ENCODE measurements at regions not wholly inside any gene's neighbourhood (a gene's known extent, or its start where the extent isn't known, plus 50 kb on each side); places are given as distances from the start of the nearest gene placed in this dataset.

DNA sequence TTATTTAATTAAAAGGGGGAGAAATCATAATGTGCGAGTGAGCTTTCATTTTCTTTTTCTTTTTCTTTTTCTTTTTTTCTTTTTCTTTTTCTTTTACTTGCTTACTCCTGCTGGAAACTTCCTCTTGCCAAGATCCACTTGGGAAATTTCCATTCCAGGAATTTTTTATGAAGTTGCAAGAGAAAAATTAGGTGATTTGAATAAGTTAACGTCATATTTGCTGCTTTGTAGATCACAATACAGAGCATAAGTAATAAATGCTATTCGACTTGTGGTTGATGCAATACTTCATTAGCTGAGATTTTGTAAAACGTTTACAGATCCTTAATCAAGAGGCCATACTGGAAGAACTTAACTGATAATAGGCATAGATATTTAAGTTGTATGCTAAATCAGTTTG is 354.7 kb upstream of the SMIM21 start:
- H3K4me3 ChIP-seq (ENCODE audit: low read length): no peak overlapping the region
- peaks cover 3% of the 10 kb centered on the region for H3K4me1 ChIP-seq (ENCODE audit: control insufficient read depth, insufficient read depth, low read length)
- H3K9me3 ChIP-seq (ENCODE audit: control insufficient read depth, low read depth, low read length): no peaks in the 10 kb centered on the region
- H3K27me3 ChIP-seq (ENCODE audit: control insufficient read depth, insufficient read depth, low read length): no peaks in the 10 kb centered on the region
- H3K36me3 ChIP-seq (ENCODE audit: control insufficient read depth, insufficient read depth, low read length): no peaks in the 10 kb centered on the region
- no peak overlapping the region for H3K27ac ChIP-seq (ENCODE audit: low read length)
- no peak for DNase-seq
- WGBS (ENCODE audit: insufficient coverage, low lambda C conversion rate): 100% methylated on average over 1 of the region's 4 CpGs

DNA sequence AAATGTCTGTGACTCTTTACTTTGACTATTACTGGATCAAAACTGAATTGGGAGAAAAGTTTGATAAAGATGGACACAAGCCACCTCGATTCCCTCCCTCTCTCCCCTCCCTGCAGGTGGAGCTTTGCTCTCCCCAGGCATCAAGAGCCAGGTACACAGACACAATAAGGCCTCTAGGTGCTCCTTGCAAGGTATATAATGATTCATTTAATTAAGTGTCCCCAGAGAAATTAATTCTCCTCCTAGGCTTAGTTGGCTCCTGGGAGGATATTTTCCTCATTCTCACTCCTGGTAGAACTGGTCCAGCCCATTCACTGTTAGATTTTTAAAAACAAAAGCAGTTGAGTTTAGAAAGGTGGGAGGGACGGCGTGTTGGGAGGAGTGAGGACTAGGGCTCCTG is 352.4 kb upstream of the SMIM21 start:
- no peaks in the 10 kb centered on the region for H3K4me1 ChIP-seq (ENCODE audit: control insufficient read depth, insufficient read depth, low read length)
- H3K9me3 ChIP-seq (ENCODE audit: control insufficient read depth, low read depth, low read length): no peaks in the 10 kb centered on the region
- no CpG with 5 or more reads among the region's 3 CpGs for WGBS (ENCODE audit: insufficient coverage, low lambda C conversion rate)
- H3K4me3 ChIP-seq (ENCODE audit: low read length): no peak overlapping the region
- DNase-seq: no peak
- H3K27me3 ChIP-seq (ENCODE audit: control insufficient read depth, insufficient read depth, low read length): no peaks in the 10 kb centered on the region
- no peak overlapping the region for H3K27ac ChIP-seq (ENCODE audit: low read length)
- no peaks in the 10 kb centered on the region for H3K36me3 ChIP-seq (ENCODE audit: control insufficient read depth, insufficient read depth, low read length)

DNA sequence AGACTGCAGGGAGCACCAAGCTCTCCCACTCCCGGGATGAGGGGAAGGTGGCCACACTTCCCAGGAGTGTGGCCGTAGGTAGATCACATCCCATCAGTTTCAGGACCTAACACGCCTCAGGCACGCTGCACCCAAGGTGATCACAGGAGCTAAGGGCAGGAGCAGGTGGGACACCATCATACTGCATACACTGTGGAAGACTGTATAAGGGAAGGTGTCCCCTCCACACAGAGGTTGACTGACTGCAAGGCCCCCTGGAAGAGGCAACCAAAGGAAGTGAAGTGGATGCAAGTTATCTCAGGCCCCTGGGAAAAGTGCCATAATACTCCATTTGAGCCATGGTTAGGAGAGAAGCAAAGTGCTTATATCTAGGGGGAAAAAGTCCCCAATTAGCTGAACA is 351.9 kb upstream of the SMIM21 start:
- Histone ChIP-seq H3K4me1 (ENCODE audit: control insufficient read depth, insufficient read depth, low read length) (no peaks in the 10 kb centered on the region), H3K36me3 (ENCODE audit: control insufficient read depth, insufficient read depth, low read length) (no peaks in the 10 kb centered on the region), H3K4me3 (ENCODE audit: low read length) (no peak overlapping the region), H3K9me3 (ENCODE audit: control insufficient read depth, low read depth, low read length) (no peaks in the 10 kb centered on the region), H3K27ac (ENCODE audit: low read length) (no peak overlapping the region), H3K27me3 (ENCODE audit: control insufficient read depth, insufficient read depth, low read length) (no peaks in the 10 kb centered on the region)
- WGBS (ENCODE audit: insufficient coverage, low lambda C conversion rate): no CpG with 5 or more reads among the region's 4 CpGs
- DNase-seq: no peak

DNA sequence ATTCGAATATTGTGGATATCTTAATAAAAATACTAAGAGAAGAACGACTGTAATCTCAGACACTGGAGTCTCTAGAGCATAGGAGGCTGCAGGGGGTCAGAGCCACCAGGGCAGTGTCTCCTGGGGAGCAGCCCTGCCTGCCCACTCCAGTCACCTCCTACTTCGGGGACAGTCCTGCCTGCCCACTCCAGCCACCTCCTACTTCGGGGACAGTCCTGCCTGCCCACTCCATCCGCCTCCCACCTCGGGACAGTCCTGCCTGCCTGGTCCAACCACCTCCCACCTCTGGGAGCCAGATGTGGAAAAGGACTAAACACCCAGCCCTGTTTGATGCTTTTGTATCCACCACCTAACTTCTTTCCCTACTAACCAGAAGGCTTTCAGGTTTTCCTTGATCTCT is 350.1 kb upstream of the SMIM21 start:
- no peak for DNase-seq
- Histone ChIP-seq H3K4me3 (ENCODE audit: low read length) (no peak overlapping the region), H3K4me1 (ENCODE audit: control insufficient read depth, insufficient read depth, low read length) (no peaks in the 10 kb centered on the region), H3K36me3 (ENCODE audit: control insufficient read depth, insufficient read depth, low read length) (no peaks in the 10 kb centered on the region), H3K27ac (ENCODE audit: low read length) (no peak overlapping the region), H3K27me3 (ENCODE audit: control insufficient read depth, insufficient read depth, low read length) (no peaks in the 10 kb centered on the region), H3K9me3 (ENCODE audit: control insufficient read depth, low read depth, low read length) (no peaks in the 10 kb centered on the region)
- WGBS (ENCODE audit: insufficient coverage, low lambda C conversion rate): 80% methylated on average over 1 of the region's 6 CpGs

DNA sequence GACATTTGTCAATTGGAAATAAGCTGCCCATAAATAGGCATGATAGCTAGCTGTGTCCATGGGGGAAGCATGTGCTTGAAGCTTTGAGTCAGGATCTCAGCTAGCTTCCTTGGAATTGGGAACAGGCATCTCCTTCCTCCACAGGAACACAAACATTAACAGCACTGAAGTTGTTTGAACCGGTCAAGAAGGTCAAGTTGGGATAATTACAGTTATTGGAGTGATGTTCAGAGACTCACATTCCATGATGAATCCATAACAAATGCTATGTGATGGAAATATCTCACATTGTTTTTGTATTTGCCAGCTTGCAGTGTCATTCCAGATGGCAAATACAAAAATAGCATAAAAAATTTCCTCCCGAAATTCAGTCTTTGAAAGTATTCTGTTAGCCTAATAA is 347.6 kb upstream of the SMIM21 start:
- H3K4me3 ChIP-seq (ENCODE audit: low read length): no peak overlapping the region
- DNase-seq: no peak
- no peaks in the 10 kb centered on the region for H3K36me3 ChIP-seq (ENCODE audit: control insufficient read depth, insufficient read depth, low read length)
- H3K9me3 ChIP-seq (ENCODE audit: control insufficient read depth, low read depth, low read length): no peaks in the 10 kb centered on the region
- H3K4me1 ChIP-seq (ENCODE audit: control insufficient read depth, insufficient read depth, low read length): no peaks in the 10 kb centered on the region
- WGBS (ENCODE audit: insufficient coverage, low lambda C conversion rate): no CpG with 5 or more reads among the region's 2 CpGs
- H3K27ac ChIP-seq (ENCODE audit: low read length): no peak overlapping the region
- no peaks in the 10 kb centered on the region for H3K27me3 ChIP-seq (ENCODE audit: control insufficient read depth, insufficient read depth, low read length)

DNA sequence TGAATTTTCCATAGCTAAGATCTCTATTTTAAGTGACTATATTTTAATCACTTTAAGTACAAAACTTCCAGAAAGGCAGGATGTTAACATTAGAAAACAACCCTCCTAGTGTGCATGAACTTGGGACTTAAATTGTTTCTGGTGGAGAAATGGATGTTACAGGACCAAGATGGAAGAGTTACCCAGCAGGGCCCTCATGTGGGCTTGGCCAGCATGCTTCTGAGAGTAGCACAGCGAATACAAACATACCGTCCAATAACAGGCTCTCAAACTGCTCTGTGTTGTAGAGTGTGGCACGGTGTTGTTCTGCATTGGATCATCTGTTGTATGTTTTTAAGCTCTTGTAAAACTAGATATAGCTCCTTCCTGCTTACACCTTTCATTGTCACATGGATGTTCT is 346.1 kb upstream of the SMIM21 start:
- no CpG with 5 or more reads among the region's 3 CpGs for whole genome bisulfite sequencing (ENCODE audit: insufficient coverage, low lambda C conversion rate)
- H3K4me1 ChIP-seq (ENCODE audit: control insufficient read depth, insufficient read depth, low read length): no peaks in the 10 kb centered on the region
- no peak overlapping the region for H3K27ac ChIP-seq (ENCODE audit: low read length)
- no peaks in the 10 kb centered on the region for H3K36me3 ChIP-seq (ENCODE audit: control insufficient read depth, insufficient read depth, low read length)
- no peak for DNase-seq
- H3K4me3 ChIP-seq (ENCODE audit: low read length): no peak overlapping the region
- no peaks in the 10 kb centered on the region for H3K9me3 ChIP-seq (ENCODE audit: control insufficient read depth, low read depth, low read length)
- no peaks in the 10 kb centered on the region for H3K27me3 ChIP-seq (ENCODE audit: control insufficient read depth, insufficient read depth, low read length)

DNA sequence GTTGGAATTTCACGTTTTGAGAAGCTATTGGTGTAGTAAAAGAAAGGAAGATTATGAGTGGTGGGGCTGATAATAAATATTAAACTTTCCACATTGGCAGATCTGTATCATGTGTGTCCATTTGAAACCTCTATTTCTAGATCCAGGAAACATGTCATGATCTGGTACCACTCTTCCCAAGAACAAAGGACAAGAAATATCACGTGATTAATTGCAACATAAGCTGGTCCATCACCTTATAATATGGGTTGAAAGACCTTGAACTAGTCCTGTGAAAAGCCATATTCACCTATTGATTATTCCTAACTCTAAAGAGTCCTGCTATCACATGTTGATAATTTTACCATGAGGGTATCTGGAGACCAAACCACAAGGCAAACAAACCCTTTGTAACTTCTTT is 335.3 kb upstream of the SMIM21 start:
- Histone ChIP-seq H3K27me3 (ENCODE audit: control insufficient read depth, insufficient read depth, low read length) (no peaks in the 10 kb centered on the region), H3K27ac (ENCODE audit: low read length) (no peak overlapping the region), H3K9me3 (ENCODE audit: control insufficient read depth, low read depth, low read length) (no peaks in the 10 kb centered on the region), H3K36me3 (ENCODE audit: control insufficient read depth, insufficient read depth, low read length) (no peaks in the 10 kb centered on the region), H3K4me3 (ENCODE audit: low read length) (no peak overlapping the region), H3K4me1 (ENCODE audit: control insufficient read depth, insufficient read depth, low read length) (no peaks in the 10 kb centered on the region)
- WGBS (ENCODE audit: insufficient coverage, low lambda C conversion rate): 100% methylated on average over 1 of the region's 2 CpGs
- no peak for DNase-seq

DNA sequence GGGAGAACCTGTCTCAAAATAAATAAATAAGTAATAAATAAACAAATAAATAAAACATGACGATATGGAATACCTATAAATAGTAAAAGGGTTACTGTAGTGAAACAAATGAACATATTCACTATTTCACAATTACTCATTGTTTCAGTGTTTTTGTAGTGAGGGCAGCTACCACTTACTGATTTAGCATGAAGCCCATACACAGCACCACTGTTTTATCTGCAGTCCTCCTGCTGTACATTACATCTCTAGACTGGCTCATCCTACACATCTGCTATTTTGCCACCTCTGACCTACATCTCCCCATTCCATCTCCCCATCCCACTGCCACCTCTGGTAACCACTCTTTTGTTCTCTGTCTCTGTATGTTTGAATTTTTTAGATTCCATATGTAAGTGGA is 332.7 kb upstream of the SMIM21 start:
- WGBS (ENCODE audit: insufficient coverage, low lambda C conversion rate): 100% methylated on average over 1 of the region's 1 CpG
- no peaks in the 10 kb centered on the region for H3K27me3 ChIP-seq (ENCODE audit: control insufficient read depth, insufficient read depth, low read length)
- H3K36me3 ChIP-seq (ENCODE audit: control insufficient read depth, insufficient read depth, low read length): no peaks in the 10 kb centered on the region

DNA sequence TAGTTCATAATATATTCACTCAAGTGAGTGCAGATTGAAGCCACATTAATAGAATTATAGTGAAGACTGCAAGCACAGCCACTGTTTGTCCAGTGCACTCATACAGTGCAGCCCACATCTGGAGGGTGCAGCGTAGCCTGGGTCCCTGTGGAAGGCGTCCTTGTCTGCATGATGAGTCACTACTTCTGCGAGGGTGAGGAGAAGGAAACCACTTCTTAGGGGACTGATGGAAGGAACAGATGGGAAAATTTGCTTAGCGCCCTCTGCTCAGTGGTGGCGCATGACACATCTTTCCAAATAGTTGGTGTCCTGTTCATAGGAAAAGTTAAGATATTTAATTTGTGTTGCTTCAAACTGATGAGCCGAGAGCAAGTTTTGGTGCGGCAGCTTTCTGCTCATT is 330.4 kb upstream of the SMIM21 start:
- H3K4me1 ChIP-seq (ENCODE audit: control insufficient read depth, insufficient read depth, low read length): no peaks in the 10 kb centered on the region
- H3K9me3 ChIP-seq (ENCODE audit: control insufficient read depth, low read depth, low read length): no peaks in the 10 kb centered on the region
- H3K27me3 ChIP-seq (ENCODE audit: control insufficient read depth, insufficient read depth, low read length): no peaks in the 10 kb centered on the region
- H3K27ac ChIP-seq (ENCODE audit: low read length): no peak overlapping the region
- no peaks in the 10 kb centered on the region for H3K36me3 ChIP-seq (ENCODE audit: control insufficient read depth, insufficient read depth, low read length)
- no peak overlapping the region for H3K4me3 ChIP-seq (ENCODE audit: low read length)
- no CpG with 5 or more reads among the region's 7 CpGs for WGBS (ENCODE audit: insufficient coverage, low lambda C conversion rate)
- no peak for DNase-seq

More for the DNA sequence above, 332.7 kb upstream of the SMIM21 start:
- no peak overlapping the region for H3K4me3 ChIP-seq (ENCODE audit: low read length)
- no peak overlapping the region for H3K27ac ChIP-seq (ENCODE audit: low read length)
- no peaks in the 10 kb centered on the region for H3K4me1 ChIP-seq (ENCODE audit: control insufficient read depth, insufficient read depth, low read length)
- DNase-seq: no peak
- H3K9me3 ChIP-seq (ENCODE audit: control insufficient read depth, low read depth, low read length): no peaks in the 10 kb centered on the region

DNA sequence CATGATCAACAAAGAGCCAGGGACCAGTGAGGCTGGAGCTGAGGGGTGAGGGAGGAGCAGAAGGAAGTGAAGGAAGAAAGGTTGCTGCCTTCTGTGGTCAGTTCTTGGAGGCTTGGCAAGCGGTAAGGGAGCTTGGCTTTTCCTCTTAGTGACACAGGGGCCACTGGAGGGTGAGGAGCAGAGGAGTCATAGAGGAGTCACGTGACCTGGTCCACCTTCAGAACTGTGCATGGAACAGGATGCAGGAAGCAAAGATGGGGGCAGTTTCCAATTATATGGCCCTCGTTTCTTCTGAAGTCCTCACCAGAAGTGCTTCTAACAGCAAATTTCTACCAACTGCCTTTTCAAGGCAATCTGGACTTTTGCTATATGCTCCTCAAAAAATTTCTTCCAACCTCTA is 326.9 kb upstream of the SMIM21 start:
- Histone ChIP-seq H3K36me3 (ENCODE audit: control insufficient read depth, insufficient read depth, low read length) (no peaks in the 10 kb centered on the region), H3K27me3 (ENCODE audit: control insufficient read depth, insufficient read depth, low read length) (no peaks in the 10 kb centered on the region), H3K27ac (ENCODE audit: low read length) (no peak overlapping the region), H3K4me3 (ENCODE audit: low read length) (no peak overlapping the region), H3K9me3 (ENCODE audit: control insufficient read depth, low read depth, low read length) (no peaks in the 10 kb centered on the region), H3K4me1 (ENCODE audit: control insufficient read depth, insufficient read depth, low read length) (no peaks in the 10 kb centered on the region)
- no peak for DNase-seq
- no CpG with 5 or more reads among the region's 3 CpGs for WGBS (ENCODE audit: insufficient coverage, low lambda C conversion rate)

DNA sequence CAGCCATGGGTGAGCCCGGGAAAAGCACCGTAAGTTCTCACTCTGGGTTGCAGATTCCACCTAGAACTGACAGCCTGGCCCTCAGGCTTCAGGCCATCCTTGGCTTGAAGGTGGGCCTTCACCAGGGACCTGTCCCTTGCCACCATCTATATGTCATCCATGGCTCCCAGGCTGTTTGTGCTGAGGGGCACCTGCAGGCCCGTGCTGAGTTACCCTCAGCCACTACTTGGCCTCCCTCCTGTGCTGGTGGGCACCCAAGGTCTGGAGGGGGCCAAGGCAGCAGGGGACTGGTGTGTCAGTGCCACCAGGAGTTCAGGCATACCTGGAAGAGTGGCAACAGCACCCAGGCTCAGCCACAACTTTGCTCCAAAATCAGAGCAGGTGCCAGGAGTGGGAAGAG is 326.2 kb upstream of the SMIM21 start:
- DNase-seq: no peak
- Histone ChIP-seq H3K9me3 (ENCODE audit: control insufficient read depth, low read depth, low read length) (no peaks in the 10 kb centered on the region), H3K27ac (ENCODE audit: low read length) (no peak overlapping the region), H3K4me3 (ENCODE audit: low read length) (no peak overlapping the region), H3K36me3 (ENCODE audit: control insufficient read depth, insufficient read depth, low read length) (no peaks in the 10 kb centered on the region), H3K4me1 (ENCODE audit: control insufficient read depth, insufficient read depth, low read length) (no peaks in the 10 kb centered on the region), H3K27me3 (ENCODE audit: control insufficient read depth, insufficient read depth, low read length) (no peaks in the 10 kb centered on the region)
- no CpG with 5 or more reads among the region's 3 CpGs for WGBS (ENCODE audit: insufficient coverage, low lambda C conversion rate)
